Lung (tissue), 11 donors: ENCODE measurements at regions not wholly inside any gene's neighbourhood (a gene's known extent, or its start where the extent isn't known, plus 50 kb on each side); places are given as distances from the start of the nearest gene placed in this dataset.

Experiments
- ATAC-seq: fragments of 200-7000 bp; cut with Tn5 transposase; one replicate; pipeline ENCODE4 v1.9.1; 2020; ENCODE audit warnings: moderate number of reproducible peaks; ENCODE audit not compliant: insufficient read depth, low FRiP score
- DNase-seq, 3 donors: peaks; one replicate each; pipeline ENCODE4 v3.0.0-alpha.2; 2013 to 2017
- H3K27ac ChIP-seq, 2 donors: one replicate each; pipeline ENCODE4 v1.5.1; 2013; ENCODE audit warnings: mild to moderate bottlenecking in 2 of 2, moderate library complexity in 2 of 2, control low read depth in 1 of 2, inconsistent platforms in 1 of 2, low read depth in 1 of 2, low read length in 1 of 2
- H3K27me3 ChIP-seq, 3 donors: one replicate each; pipeline ENCODE4 v1.5.1; 2013; ENCODE audit warnings: low read length in 2 of 3; ENCODE audit not compliant: control insufficient read depth in 3 of 3, insufficient read depth in 3 of 3
- H3K36me3 ChIP-seq, 4 donors: one replicate each; pipeline ENCODE4 v1.5.1; 2013; ENCODE audit warnings: low read length in 4 of 4, mild to moderate bottlenecking in 1 of 4, moderate library complexity in 1 of 4; ENCODE audit not compliant: control insufficient read depth in 4 of 4, insufficient read depth in 4 of 4
- H3K4me1 ChIP-seq, 5 donors: one replicate each; pipeline ENCODE4 v1.5.1; 2013; ENCODE audit warnings: low read length in 5 of 5, mild to moderate bottlenecking in 2 of 5, moderate library complexity in 1 of 5; ENCODE audit not compliant: control insufficient read depth in 5 of 5, insufficient read depth in 5 of 5
- H3K4me3 ChIP-seq: one replicate; pipeline ENCODE4 v1.5.1; 2013; ENCODE audit warnings: mild to moderate bottlenecking, control low read depth, moderate library complexity
- H3K9ac ChIP-seq, 2 donors: one replicate each; pipeline ENCODE4 v1.5.1; 2013; ENCODE audit warnings: low read length in 2 of 2, control low read depth in 1 of 2; ENCODE audit not compliant: insufficient read depth in 1 of 2
- H3K9me3 ChIP-seq, 4 donors: one replicate each; pipeline ENCODE4 v1.5.1; 2013; ENCODE audit warnings: low read length in 3 of 4, mild to moderate bottlenecking in 1 of 4, moderate library complexity in 1 of 4; ENCODE audit not compliant: control insufficient read depth in 4 of 4, insufficient read depth in 3 of 4
- CTCF ChIP-seq: IDR thresholded peaks from 2 replicates; pipeline ENCODE4 v1.5.1; 2012; ENCODE audit warnings: mild to moderate bottlenecking; ENCODE audit errors: control extremely low read depth, extremely low read depth
- WGBS, 2 donors: extraction: QIAGEN DNeasy Blood & Tissue Kit; methylation state at CpG; one replicate each; pipeline ENCODE4 v1.1.7; 2013; 5-methylcytosine and 5-hydroxymethylcytosine counted together
- donor health status: control.
- donor health status: control.
- donor health status: Bipolar disorder and iron deficiency.
- donor health status: healthy.
- donor health status: DM: yes; HTN: yes; CAD: no.

GRCh38 chrX:129039176-129039575 lies 484.1 kb downstream of the SMARCA1 start:
- Histone ChIP-seq H3K4me1 (no peaks in the 10 kb centered on the region), H3K9ac (no peak overlapping the region), H3K9me3 (peaks cover 0 to 7% (median 0%) of the 10 kb centered on the region in 4 donors), H3K27me3 (no peaks in the 10 kb centered on the region), H3K27ac (no peak overlapping the region), H3K36me3 (no peaks in the 10 kb centered on the region), H3K4me3 (no peak overlapping the region)
- WGBS, 2 donors, result 71 to 90% methylated on average over 7 of the region's 7 CpGs
- DNase-seq (no peak), ATAC-seq (no peak)
- TF ChIP-seq CTCF, result no peak

DNA sequence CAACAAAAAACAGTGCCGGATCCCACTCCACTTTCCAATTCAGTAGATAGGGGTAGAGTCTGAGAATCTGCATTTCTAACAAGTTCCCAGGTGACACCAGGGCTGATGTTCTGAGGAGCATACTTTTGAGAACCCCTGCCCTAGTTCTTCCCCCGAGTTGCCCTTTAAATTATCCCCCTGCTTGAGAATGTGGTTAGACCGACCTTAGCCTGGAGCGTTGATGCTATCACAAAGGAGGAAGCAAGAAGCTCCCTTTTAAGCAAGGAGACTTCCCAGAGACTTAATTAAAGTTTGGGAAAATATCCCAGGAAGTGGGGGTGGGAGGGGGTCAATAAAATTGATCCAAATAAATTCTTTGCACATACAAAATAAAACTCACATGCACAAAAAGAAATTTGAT lies 485.9 kb downstream of the SMARCA1 start:
- no peak overlapping the region for H3K9ac ChIP-seq
- no peaks in the 10 kb centered on the region for H3K36me3 ChIP-seq
- H3K4me3 ChIP-seq, result no peak overlapping the region
- DNase-seq, result no peak
- H3K4me1 ChIP-seq, result no peaks in the 10 kb centered on the region
- H3K27ac ChIP-seq, result no peak overlapping the region
- WGBS, 2 donors, result 62 to 71% methylated on average over 4 of the region's 4 CpGs
- no peak for ATAC-seq
- H3K9me3 ChIP-seq, result peaks cover 0 to 4% (median 0%) of the 10 kb centered on the region in 4 donors
- H3K27me3 ChIP-seq, result no peaks in the 10 kb centered on the region
- no peak for TF ChIP-seq CTCF

GRCh38 chrX:129035180-129035579 lies 488.1 kb downstream of the SMARCA1 start:
- H3K9ac ChIP-seq, result no peak overlapping the region
- no peaks in the 10 kb centered on the region for H3K36me3 ChIP-seq
- TF ChIP-seq CTCF, result no peak
- H3K4me1 ChIP-seq, result no peaks in the 10 kb centered on the region
- H3K27me3 ChIP-seq, result no peaks in the 10 kb centered on the region
- no peak overlapping the region for H3K27ac ChIP-seq
- DNase-seq (no peak), ATAC-seq (no peak)
- peaks cover 0 to 2% (median 0%) of the 10 kb centered on the region in 4 donors for H3K9me3 ChIP-seq
- H3K4me3 ChIP-seq, result no peak overlapping the region

- no peak overlapping the region for H3K4me3 ChIP-seq
- peaks cover 0 to 2% (median 0%) of the 10 kb centered on the region in 4 donors for H3K9me3 ChIP-seq
- TF ChIP-seq CTCF, result no peak
- H3K4me1 ChIP-seq, result no peaks in the 10 kb centered on the region
- no peak overlapping the region for H3K9ac ChIP-seq
- DNase-seq (no peak), ATAC-seq (no peak)
- H3K36me3 ChIP-seq, result no peaks in the 10 kb centered on the region
- no peak overlapping the region for H3K27ac ChIP-seq
- 45 to 78% methylated on average over 1 of the region's 1 CpG for WGBS, 2 donors
- H3K27me3 ChIP-seq, result no peaks in the 10 kb centered on the region
Observed at GRCh38 chrX:129034196-129034595, 489.1 kb downstream of the SMARCA1 start.
